Body of pancreas (tissue), 4 donors: ENCODE measurements at regions not wholly inside any gene's neighbourhood (a gene's known extent, or its start where the extent isn't known, plus 50 kb on each side); places are given as distances from the start of the nearest gene placed in this dataset.

ENCODE experiments used
- ATAC-seq: fragments of 150-250 bp; one replicate; pipeline ENCODE4 v1.9.1; 2016
- DNase-seq, 4 donors: peaks; one replicate each; pipeline ENCODE4 v3.0.0-alpha.2; 2019
- H3K27ac ChIP-seq, 4 donors: fragments of 200-600 bp; sonication (generic); 1 replicate in 3 of 4; 2 replicates in 1 of 4; pipeline versions ENCODE4 v1.5.1 to v1.6.1; 2016 to 2019; ENCODE audit warnings: mild to moderate bottlenecking in 1 of 4, mixed read lengths in 1 of 4, moderate library complexity in 1 of 4
- H3K27me3 ChIP-seq, 2 donors: fragments of 200-600 bp; sonication (generic); one replicate each; pipeline ENCODE4 v1.6.0; 2016; ENCODE audit warnings: mild to moderate bottlenecking in 1 of 2
- H3K36me3 ChIP-seq, 2 donors: fragments of 200-600 bp; sonication (generic); replicated peaks in 1 of 2; 2 replicates each; pipeline ENCODE4 v1.5.1; 2016; ENCODE audit warnings: low read depth in 2 of 2; ENCODE audit not compliant: insufficient read depth in 1 of 2
- H3K4me1 ChIP-seq: fragments of 200-600 bp; sonication (generic); one replicate; pipeline ENCODE4 v1.6.0; 2016
- H3K4me3 ChIP-seq, 2 donors: fragments of 200-600 bp; sonication (generic); 1 replicate in 1 of 2; 2 replicates in 1 of 2; pipeline ENCODE4 v1.5.1; 2016 to 2019
- H3K9me3 ChIP-seq, 3 donors: fragments of 200-600 bp; sonication (generic); 1 replicate in 2 of 3; 2 replicates in 1 of 3; pipeline ENCODE4 v1.5.1; 2016
- POLR2A ChIP-seq, 3 donors: fragments of 450-650 bp; IDR thresholded peaks; one replicate each; pipeline ENCODE4 v1.6.1; 2016; ENCODE audit warnings: antibody characterized with exemption in 3 of 3, mild to moderate bottlenecking in 2 of 3
- WGBS, 2 donors: methylation state at CpG; one replicate each; pipeline ENCODE4 v1.1.5; 2017; 5-methylcytosine and 5-hydroxymethylcytosine counted together
- intact Hi-C: fragments of 100-400 bp; cut with DNase I; formaldehyde crosslinking; loops from one replicate; pipeline ENCODE4 v1.15.1; 2023
- TF ChIP-seq, protein P1 (sequence below), 7 experiments: fragments of 450-650 bp in 4 of 7; fragments of 200-600 bp in 3 of 7; sonication (generic) in 3 of 7; IDR thresholded peaks; one replicate each; pipeline ENCODE4 v1.5.1; 2016 to 2019; ENCODE audit warnings: antibody characterized with exemption in 7 of 7

DNA sequence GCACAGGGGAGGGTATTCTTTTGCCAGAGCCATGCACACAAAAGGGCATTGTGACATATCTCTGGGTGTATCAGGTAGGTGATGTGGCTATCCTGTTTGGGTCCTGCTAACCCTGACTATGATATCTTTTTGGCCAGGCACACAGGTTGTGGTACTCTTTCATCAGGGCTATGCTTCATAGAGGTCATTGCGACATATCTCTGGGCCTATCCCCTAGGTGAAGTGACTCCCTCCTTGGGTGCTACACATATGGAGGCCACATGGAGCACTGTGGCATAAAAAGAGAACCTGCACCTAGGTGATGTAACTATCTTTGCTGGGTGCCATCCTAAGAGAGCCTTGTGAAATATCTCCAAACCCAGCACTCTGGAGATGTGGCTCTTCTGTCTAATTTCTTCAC lies 1139.8 kb upstream of the AMELY start:
- TF ChIP-seq, protein P1, sequence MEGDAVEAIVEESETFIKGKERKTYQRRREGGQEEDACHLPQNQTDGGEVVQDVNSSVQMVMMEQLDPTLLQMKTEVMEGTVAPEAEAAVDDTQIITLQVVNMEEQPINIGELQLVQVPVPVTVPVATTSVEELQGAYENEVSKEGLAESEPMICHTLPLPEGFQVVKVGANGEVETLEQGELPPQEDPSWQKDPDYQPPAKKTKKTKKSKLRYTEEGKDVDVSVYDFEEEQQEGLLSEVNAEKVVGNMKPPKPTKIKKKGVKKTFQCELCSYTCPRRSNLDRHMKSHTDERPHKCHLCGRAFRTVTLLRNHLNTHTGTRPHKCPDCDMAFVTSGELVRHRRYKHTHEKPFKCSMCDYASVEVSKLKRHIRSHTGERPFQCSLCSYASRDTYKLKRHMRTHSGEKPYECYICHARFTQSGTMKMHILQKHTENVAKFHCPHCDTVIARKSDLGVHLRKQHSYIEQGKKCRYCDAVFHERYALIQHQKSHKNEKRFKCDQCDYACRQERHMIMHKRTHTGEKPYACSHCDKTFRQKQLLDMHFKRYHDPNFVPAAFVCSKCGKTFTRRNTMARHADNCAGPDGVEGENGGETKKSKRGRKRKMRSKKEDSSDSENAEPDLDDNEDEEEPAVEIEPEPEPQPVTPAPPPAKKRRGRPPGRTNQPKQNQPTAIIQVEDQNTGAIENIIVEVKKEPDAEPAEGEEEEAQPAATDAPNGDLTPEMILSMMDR (IDR thresholded peaks at IDR 0.05) = no peak
- TF ChIP-seq POLR2A (IDR thresholded peaks at IDR 0.05) = no peak
- H3K4me1 ChIP-seq = no peaks in the 10 kb centered on the region
- no peak for DNase-seq
- no peak overlapping the region for H3K4me3 ChIP-seq
- ATAC-seq = no peak
- H3K27me3 ChIP-seq = no peaks in the 10 kb centered on the region
- H3K27ac ChIP-seq = no peak overlapping the region
- WGBS, 2 donors = 100% methylated on average over 1 of the region's 1 CpG; no CpG with 5 or more reads in 1 of the 2 donors
- intact Hi-C loops = no loop called here
- H3K36me3 ChIP-seq = no peaks in the 10 kb centered on the region
- H3K9me3 ChIP-seq = no peaks in the 10 kb centered on the region

DNA sequence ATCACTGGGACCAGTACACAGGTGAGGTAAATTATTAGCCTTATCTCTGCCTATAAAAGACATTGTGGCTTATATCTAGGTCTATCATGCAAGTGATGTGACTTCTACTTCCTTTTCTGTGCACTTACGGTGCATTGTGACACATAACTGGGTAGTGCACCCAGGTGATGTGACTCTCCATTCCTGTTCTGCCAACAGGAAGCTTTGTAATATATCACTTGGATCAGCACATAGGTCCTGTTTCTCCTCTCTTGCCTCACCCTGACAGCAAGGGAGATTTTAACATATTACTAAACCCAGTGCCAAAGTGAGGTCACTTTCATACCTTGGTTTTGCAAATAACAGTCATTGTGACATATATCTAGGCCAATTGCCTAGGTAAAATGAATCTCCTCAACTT lies 1129.7 kb upstream of the AMELY start:
- Histone ChIP-seq H3K27ac (no peak overlapping the region), H3K4me3 (no peak overlapping the region), H3K27me3 (no peaks in the 10 kb centered on the region), H3K9me3 (no peaks in the 10 kb centered on the region), H3K36me3 (no peaks in the 10 kb centered on the region), H3K4me1 (no peaks in the 10 kb centered on the region)
- 36% methylated on average over 1 of the region's 1 CpG; no CpG with 5 or more reads in 1 of the 2 donors for WGBS, 2 donors
- TF ChIP-seq, protein P1 (IDR thresholded peaks at IDR 0.05) = no peak
- TF ChIP-seq POLR2A (IDR thresholded peaks at IDR 0.05) = no peak
- DNase-seq (no peak), ATAC-seq (no peak)
- intact Hi-C loops = no loop called here

DNA sequence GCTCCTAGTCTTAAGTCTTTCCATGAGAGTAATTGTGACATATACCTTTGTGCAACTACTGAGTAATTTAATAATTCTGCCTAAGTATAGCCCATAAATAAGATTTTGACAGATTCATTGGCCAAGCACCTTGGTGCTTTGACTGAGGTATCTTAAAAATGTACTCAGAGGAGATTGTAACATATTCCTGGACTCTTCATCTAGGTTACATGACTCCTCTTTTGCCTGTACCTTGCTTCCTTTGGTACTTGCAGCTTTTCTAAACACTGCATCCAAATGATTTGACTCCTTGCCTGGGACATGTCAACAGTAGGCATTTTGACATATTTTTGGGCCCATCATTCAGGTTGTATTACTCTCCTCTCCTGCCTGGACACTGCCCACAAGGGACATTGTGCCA lies 1125.0 kb upstream of the AMELY start:
- Histone ChIP-seq H3K4me3 (no peak overlapping the region), H3K27me3 (no peaks in the 10 kb centered on the region), H3K9me3 (no peaks in the 10 kb centered on the region), H3K4me1 (no peaks in the 10 kb centered on the region), H3K27ac (no peak overlapping the region), H3K36me3 (no peaks in the 10 kb centered on the region)
- DNase-seq = no peak
- intact Hi-C loops = no loop called here
- ATAC-seq = no peak
- no peak for TF ChIP-seq POLR2A (IDR thresholded peaks at IDR 0.05)
- TF ChIP-seq, protein P1 (IDR thresholded peaks at IDR 0.05) = no peak

DNA sequence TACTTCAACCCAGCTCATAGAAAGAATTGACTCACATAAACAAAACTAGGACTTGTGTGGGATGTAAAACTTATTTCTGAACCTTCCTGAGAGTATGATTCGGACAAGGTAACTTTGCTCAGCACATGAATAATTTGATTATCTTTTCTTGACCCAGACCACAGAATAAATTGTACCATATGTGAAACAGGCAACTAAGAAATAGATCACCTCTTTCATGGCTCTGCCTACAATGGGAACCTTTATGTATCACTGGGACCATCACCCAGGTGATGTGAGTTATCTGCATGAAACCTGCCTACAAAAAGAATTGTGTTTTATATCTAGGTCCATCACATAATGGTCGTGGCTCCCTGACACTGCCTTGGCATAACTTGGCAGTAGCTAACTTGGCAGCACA lies 1124.1 kb upstream of the AMELY start:
- Histone ChIP-seq H3K27ac (no peak overlapping the region), H3K9me3 (no peaks in the 10 kb centered on the region), H3K4me1 (no peaks in the 10 kb centered on the region), H3K27me3 (no peaks in the 10 kb centered on the region), H3K36me3 (no peaks in the 10 kb centered on the region), H3K4me3 (no peak overlapping the region)
- 38 to 44% methylated on average over 2 of the region's 2 CpGs for WGBS, 2 donors
- DNase-seq = no peak
- intact Hi-C loops = no loop called here
- no peak for ATAC-seq
- no peak for TF ChIP-seq POLR2A (IDR thresholded peaks at IDR 0.05)
- TF ChIP-seq, protein P1 (IDR thresholded peaks at IDR 0.05) = no peak

DNA sequence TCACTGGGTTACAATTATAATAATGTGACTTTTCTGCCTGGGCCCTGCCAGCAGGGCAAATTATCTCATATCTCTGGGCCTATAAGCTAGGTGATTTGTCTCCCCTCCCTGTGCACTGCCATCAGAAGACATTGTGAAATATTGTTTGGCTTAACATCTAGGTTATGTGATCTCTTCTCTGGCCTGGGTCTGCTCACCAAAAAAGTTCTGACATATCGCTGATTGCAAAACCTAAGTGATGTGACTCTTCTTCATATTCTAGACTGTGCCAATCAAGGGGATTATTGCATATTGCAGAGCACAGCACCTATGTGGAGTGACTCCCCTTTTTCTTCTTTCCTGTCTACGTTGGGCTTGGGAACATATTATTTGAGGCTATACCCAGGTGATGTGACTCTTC lies 1123.1 kb upstream of the AMELY start:
- Histone ChIP-seq H3K27ac (no peak overlapping the region), H3K4me1 (no peaks in the 10 kb centered on the region), H3K4me3 (no peak overlapping the region), H3K27me3 (no peaks in the 10 kb centered on the region), H3K36me3 (no peaks in the 10 kb centered on the region), H3K9me3 (no peaks in the 10 kb centered on the region)
- TF ChIP-seq POLR2A (IDR thresholded peaks at IDR 0.05) = no peak
- TF ChIP-seq, protein P1 (IDR thresholded peaks at IDR 0.05) = no peak
- 46 to 71% methylated on average over 2 of the region's 2 CpGs for WGBS, 2 donors
- DNase-seq = no peak
- ATAC-seq = no peak
- intact Hi-C loops = no loop called here
